GM21423 (cell line): ENCODE measurements at regions not wholly inside any gene's neighbourhood (a gene's known extent, or its start where the extent isn't known, plus 50 kb on each side); places are given as distances from the start of the nearest gene placed in this dataset.
"Not testable (repeated sequence)": the region's sequence is repeated elsewhere in the genome, so short reads cannot be mapped to it uniquely, and the experiment has no call there.

Experiments
- ATAC-seq: cut with Tn5 transposase; IDR thresholded peaks from one replicate; pipeline ENCODE4 v1.9.1; 2021; ENCODE audit warnings: mild to moderate bottlenecking, moderate library complexity; ENCODE audit not compliant: unreplicated experiment

DNA sequence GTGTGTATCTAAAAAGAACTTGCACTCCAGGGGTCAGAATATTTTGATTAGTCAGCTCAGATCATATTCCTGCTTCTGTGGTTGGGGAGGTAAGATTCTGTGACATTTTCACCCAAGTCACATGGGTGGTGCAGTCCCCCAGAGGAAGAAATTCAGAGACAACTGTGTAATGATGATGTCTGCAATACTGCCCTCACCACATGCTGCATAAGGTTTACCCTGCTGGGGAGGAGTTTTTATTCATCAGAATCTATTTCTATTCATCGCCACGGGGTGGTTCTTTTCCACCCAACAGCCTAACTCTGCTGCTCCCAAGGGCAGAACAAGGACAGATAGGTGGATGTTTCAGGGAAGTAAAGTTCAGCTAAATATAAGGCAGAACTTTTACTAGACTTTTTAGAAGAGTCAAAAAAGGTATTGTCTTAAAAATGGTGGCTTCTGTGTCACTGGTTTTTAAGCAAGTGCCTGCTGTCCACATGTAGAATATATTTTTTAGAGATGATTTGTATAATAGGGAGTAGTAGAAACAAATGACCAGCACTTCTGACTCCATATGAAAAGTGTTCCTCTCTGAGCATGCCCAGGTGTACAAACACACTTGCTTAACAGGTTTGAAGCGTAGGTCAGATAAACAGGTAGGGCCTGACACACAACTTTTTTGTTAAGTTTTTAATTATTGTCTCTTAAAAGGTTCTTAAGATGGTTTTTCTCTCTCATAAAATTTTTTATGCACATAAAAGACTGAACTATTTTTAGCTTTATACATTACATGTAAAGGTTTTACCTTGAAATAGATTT, 352.7 kb downstream of the LRRC70 start:
- ATAC-seq: no peak

DNA sequence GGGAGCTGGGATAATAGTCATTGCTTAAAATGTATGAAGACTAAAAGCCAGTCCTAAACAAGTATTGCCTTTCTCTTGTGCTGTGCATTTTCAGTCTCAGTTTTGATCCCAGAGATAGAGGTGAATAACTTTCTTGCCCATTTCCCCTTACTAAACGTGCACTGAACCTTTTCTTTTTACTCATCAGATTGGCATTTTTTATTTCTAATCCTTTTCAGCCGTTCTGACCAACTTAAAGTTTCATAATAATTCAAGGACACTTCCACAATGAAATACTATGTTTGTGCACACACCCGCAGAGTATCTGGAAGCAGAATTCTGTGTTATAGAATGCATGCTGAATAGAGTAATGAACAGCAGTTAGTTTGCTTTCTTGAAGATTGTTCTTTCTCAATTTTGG, 343.6 kb downstream of the LRRC70 start:
- no peak for ATAC-seq

DNA sequence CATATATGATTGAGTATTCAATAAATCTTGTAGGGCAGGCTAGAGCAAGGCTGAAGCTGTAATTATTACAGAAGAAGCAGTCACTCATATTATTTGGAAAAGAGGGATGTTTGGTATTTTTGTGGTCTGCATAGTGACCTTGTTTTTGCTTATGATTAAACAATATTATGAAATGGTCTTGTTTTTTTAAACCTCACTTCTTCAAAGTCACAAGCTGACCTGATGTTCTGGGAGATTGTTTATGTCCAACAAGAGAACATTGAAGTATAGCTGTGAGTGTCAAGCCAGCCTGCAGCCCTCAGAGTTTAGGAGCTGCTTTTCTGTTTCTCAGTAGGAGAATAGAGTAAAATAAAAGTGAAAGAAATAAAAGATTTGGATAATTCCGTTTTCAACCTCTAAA, 342.2 kb downstream of the LRRC70 start:
- no peak for ATAC-seq

DNA sequence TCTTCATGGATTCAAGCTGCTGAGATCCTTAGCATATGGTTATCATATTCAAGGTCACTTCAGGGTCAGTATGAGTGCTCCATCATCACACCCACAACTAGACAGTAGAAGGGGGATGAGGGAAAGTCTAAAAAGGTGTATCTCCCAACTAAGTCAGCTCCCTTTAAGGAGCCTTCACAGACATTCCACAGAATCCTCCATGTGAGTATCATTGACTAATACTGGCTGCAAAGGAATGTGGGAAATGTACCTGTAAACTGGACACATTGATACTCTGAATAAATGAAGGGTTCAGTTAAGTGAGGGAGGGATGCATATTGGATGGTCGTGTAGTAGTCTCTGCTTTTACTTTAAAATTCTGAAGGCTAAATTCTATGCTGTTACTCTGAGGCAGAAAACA, 330.7 kb downstream of the LRRC70 start:
- ATAC-seq: no peak

DNA sequence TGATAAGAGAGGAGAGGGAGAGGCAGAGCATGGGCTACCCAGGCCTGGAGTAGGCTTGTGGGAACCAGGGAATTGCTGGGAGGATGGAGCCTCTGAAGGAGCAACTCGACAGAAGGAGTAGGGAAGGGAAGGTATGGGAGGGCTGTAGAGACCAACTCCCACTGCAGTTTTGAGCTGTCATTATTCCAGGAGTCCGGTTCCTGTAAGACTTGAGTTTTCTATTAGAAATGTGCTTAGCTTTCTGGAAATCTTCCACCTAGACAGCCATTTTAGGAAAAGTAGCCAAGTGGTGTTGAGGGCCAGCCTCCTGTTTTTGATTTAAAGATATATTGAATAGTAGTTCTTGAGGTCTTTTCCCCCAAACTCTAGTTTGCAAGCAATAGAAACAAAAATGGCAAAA, 323.5 kb downstream of the LRRC70 start:
- no peak for ATAC-seq

DNA sequence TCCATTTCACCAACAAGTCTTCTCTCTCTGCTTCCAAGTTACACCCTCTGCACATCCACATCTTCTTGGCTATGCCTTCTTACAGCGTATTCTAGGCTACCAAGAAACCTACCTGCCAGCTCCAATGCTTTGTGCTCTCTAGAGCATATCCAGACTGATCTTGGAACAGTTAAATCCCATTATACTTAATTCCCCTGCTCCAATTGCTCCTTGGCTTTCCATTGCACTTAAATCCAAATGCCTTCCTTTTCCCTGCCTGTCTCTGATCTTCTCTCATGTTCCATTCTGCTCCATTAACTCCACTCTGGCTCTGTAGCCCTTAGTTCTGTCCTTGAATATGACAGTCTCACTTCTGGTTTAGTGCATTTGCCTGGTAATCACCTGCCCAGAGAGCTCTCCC, 322.4 kb downstream of the LRRC70 start:
- no peak for ATAC-seq

DNA sequence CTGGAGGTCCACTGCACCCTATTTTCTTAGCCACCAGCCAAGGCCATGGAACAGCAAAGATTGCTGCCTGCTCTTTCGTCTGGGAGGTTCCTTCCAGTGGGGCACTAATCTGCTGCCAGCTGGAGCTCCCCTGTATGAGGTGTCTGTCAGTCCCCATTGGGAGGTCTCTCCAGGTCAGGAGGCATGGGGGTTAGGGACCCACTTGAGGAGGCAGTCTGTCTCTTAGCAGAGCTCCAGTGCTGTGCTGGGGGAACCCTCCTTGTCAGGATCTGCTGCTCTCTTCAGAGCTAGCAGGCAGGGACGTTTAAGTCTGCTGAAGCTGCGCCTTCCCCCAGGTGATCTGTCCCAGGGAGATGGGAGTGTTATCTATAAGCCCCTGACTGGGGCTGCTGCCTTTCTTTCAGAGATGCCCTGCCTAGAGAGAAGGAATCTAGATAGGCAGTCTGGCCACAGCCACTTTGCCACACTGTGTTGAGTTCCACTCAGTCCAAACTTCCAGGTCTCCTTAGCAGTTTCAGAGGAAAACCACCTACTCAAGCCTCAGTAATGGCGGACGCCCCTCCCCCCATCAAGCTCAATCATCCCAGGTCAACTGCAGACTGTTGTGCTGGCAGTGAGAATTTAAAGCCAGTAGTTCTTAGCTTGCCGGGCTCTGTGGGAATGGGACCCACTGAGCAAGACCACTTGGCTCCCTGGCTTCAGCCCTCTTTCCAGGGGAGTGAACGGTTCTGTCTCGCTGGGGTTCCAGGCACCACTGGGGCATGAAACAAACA, 317.7 kb downstream of the LRRC70 start:
- ATAC-seq: no peak

DNA sequence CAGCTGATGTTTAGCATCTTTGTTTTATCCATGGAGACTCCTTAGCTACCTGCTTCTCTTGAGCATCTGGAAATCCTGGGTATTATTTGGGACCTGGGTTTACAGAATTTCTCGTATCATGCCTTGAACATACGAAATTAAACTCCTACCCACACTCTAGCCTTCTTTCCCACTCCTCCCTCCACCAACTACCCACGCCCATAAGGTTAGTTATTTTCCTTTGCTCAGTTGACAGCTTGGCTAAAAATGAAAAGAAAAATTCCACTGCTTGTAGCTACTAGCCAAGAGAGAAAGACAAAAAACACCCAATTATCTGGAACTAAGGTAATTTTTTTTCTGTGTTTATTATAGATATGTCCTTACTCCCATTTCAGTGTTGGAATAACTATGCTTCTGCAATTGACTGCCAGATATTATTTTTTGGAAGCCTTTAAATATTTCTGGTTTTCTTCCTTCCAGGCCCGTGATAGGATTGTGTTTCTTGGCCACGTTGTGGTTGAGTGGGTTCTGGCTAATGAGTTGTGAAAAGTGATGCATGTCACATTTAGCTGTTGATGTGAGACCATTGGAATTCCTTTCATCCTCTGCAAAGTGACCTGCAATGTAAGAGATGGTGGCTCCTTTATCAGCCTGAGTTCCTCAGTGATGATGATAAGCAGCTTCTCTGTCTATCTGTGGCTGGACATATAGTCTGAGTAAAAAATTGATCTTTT, 308.1 kb downstream of the LRRC70 start:
- ATAC-seq: no peak

DNA sequence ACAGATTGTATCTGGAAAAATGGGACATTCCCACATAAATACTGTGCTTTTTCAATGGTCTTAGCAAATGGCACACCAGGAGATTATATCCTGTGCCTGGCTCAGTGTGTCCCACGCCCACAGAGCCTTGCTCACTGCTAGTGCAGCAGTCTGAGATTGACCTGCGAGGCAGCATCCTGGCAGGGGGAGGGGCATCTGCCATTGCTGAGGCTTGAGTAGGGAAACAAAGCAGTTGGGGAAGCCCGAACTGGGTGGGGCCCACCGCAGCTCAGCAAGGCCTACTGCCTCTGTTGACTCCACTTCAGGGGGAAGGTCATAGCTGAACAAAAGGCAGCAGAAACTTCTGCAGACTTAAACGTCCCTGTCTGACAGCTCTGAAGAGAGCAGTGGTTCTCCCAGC, 258.7 kb downstream of the LRRC70 start:
- ATAC-seq: not testable (repeated sequence)

DNA sequence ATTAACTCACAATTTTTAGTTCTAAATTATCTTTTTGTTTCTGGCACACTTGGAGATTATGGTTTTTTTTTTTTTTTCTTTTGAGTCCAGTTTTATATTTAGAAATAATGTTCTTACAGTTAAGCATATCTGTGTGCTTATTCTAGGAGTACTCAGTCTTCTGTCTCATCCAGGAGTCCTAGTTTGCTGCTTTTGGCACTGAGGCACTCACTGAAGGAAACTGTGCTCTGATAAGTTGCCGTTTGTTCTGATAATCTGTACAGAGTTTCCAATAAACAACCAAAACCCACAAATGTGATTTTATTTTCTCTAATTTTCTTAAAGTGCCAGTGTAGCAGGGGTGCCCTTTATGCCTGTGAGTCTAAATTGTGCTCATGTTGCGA, 251.0 kb downstream of the LRRC70 start:
- no peak for ATAC-seq

DNA sequence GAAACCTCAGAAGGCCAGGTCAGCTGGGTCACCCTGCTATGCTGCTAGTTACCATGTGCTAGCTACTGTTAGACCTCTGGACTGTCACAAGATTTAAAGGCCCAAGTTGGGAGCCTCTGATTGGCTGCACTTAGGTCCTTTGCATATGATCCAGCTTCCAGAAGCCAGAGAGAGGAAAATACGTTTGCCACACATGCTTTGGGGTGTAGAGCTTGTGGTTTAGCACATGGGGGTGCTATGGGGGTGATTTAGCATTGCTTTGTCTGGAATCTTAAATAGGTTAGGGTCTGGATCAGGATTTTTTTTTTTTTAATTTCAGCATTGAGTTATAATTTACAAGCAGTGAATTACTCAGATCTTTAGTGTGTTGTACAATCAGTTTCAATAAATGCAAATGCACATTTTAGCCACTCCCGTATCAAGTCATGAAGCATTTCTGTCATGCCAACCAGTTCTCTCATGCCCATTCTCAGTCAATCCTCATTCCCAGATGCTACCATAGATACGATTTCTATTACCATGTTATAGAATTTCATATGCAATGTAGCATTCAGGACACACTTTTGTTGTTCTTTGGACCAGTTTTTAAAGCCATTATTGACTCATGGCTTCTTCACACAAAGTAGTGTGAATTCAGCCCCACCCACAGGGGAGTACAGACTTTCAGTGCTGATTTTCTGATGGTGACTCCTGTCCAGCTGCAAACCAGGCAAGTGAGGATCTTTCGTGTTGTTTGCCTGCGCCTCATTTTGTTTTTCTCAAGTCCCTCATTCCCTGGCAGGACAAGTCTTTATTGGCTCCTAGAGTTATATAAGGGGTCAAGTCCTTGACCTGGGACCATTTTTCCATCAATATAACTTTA, 250.4 kb downstream of the LRRC70 start:
- no peak for ATAC-seq

DNA sequence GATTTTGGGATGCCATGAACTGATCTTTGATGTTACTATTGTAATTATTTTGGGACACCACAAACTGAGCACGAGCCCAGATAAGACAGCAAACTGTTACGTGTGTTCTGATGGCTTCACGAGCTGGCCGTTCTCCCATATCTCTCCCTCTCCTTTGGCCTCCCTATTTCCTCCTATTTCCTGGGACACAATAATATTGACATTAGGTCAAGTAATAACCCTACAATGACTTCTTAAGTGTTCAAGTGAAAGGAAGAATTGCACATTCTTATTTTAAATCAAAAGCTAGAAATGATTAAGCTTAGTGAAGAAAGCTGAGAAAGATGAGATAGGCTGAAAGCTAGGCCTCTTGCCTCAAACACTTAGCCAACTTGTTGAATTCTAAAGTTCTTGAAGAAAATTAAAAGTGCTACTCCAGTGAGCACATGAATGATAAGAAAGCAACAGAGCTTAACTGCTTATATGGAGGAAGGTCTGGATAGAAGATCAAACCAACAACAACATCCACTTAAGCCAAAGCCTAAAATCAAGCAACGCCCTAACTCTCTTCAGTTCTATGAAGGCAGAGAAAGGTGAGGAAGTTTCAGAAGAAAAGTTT, 247.1 kb downstream of the LRRC70 start:
- ATAC-seq: no peak

DNA sequence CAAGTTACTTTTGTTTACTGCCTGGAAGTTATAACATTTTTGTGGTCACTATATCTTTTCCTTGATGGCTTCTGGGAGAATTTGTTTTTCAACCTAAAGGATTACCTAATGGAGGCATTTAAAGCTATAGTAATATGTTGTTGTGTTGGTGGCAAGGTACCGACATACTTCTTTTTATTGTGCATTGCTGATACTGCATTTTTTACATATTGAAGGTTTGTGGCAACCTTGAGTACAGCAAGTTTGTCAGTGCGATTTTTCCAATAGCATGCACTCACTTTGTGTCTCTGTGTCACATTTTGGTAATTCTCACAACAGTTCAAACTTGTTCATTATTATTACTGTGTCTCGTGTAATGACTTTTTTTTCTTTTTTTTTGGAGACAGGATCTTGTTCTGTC, 246.3 kb downstream of the LRRC70 start:
- ATAC-seq: no peak

DNA sequence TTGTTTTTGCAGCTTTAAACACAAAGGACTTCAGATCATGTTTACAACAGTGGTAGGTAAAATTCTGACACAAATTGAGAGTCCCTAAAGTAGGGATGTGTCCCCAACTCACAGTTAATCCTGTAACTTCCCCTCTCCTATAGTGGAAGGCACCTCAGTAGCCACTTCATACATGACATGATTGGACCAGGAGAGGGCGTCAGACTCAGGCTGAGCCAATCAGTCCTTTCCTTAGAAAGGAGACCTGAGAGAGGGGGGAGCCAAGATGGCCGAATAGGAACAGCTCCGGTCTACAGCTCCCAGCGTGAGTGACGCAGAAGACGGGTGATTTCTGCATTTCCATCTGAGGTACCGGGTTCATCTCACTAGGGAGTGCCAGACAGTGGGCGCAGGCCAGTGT, 238.4 kb downstream of the LRRC70 start:
- ATAC-seq: not testable (repeated sequence)

DNA sequence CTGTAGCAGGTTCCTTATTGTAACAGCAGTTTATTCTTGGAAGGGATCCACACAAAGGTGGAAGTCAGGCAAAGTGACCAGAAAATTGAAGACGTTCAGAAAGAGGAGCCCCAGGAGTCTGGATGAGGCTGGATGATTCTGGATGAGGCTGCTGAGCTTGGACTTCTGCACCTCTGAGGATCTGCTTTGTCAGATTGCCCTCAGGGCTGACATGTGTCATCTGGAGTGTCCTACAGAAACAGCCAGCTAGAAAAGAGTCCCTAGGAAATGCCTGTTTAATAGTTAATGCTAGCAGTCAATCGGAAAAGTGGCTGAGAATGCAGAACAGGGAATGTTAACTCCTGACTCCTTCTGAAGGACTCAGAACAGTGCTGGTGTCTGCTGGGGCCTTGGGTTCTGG, 236.4 kb downstream of the LRRC70 start:
- ATAC-seq: no peak

DNA sequence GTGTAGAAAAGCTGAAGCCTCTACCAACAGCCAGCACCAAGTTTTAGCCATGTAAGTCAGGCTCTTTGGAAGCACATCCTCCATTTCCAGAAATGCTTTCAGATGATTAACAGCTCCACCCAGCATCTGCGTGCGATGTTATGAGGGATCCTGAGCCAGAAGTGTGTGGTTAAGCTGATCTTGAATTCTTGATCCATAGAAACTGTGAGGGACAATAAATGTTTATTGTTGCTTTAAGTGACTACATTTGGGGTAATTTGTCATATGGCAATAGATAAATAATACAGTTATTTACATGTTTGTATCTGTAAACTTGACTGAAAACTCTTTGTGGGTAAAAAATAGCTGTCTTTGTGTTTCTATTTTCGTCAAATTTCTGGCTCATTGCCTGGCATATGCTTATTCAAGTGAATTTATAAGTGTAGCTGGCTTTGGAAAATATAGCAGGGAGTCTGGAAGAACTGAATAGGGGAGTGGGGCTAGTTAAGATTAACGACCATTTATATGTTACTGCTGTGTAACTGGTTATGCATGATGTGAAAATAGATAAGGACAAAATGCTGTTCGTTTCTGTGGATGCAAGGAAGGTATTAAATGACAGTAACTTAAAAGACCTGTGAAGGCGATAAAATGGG, 234.1 kb downstream of the LRRC70 start:
- no peak for ATAC-seq

DNA sequence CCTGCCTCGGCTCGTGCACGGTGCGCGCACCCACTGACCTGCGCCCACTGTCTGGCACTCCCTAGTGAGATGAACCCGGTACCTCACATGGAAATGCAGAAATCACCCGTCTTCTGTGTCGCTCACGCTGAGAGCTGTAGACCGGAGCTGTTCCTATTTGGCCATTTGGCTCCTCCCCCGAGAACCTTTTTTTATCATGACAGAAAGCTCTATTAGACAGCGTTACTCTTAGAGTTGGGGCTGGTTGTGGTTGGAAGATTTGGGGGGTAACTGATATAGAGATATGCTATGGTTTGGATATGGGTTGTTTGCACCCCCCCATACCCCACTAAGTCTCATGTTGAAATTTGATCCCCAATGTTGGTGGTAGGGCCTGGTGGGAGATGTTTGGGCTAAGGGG, 226.2 kb downstream of the LRRC70 start:
- ATAC-seq: not testable (repeated sequence)

DNA sequence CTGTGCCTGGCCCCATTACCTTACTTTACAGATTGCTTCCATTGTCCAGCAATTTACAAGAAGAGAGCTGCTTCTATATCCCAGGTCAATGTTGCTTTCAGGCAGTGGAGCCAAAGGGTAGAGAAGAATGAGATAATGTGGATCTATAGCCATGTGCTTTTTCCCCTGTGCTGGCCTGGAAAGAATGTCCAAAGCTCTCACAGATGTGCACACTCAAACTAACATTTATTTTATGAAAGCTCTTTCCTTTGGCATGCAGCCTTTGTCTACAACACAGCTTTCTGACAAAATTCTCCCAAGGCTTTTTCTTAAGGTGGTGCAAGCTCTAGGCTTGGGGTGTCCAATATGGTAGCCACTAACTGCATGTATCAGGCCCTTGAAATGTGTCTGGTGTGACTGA, 217.3 kb downstream of the LRRC70 start:
- ATAC-seq: no peak

DNA sequence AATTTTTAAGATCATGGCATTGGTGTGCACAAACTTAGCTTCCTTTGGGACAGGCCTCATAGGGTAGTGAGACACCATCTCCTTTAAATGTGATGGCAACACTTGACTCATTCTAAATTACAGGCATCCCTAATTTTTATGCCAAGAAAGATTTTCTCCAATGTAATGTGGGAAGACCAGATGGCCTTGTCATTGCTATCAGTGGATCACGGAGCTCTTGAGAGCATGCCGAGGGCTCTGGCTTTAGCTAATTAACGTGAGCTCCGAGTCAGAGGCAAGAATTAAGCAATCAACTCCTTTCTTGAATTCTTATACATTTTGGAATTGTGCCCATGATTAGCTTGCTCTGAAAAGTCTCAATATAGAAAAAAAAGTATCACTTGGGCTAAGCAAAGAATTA, 215.8 kb downstream of the LRRC70 start:
- no peak for ATAC-seq

DNA sequence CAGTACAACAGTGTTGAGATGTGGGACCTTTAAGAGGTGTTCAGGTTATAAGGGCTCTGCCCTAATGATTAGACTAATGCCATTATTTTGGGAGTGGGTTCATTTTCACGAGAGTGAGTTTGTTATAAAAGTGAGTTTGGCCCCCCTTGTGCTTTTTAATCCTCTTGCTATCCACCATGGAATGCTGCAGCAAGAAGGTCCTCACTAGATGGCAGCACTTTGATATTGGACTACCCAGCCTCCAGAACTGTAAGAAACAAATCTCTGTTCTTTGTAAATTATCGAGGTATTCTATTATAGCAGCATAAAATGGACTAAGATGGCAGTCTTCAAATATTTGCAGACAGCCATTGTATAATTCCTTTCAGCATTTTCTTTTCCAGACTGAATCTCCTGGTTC, 212.4 kb downstream of the LRRC70 start:
- no peak for ATAC-seq
